ENCODE measurements at regions not wholly inside any gene's neighbourhood (a gene's known extent, or its start where the extent isn't known, plus 50 kb on each side); places are given as distances from the start of the nearest gene placed in this dataset.

- TF ChIP-seq MLX (CRISPR knock-in tag; IDR thresholded peaks at IDR 0.05) (no peak), ZNF671 (CRISPR knock-in tag; IDR thresholded peaks at IDR 0.05) (no peak), ATF1 (CRISPR knock-in tag; IDR thresholded peaks at IDR 0.05) (no peak), ZNF396 (CRISPR knock-in tag; IDR thresholded peaks at IDR 0.05; ENCODE audit: borderline replicate concordance) (no peak), GTF2I (CRISPR knock-in tag; conservative IDR thresholded peaks at IDR 0.05) (no peak), ZNF219 (CRISPR knock-in tag; IDR thresholded peaks at IDR 0.05; ENCODE audit: borderline replicate concordance) (no peak), RELA (CRISPR knock-in tag; IDR thresholded peaks at IDR 0.05; ENCODE audit: borderline replicate concordance) (no peak), PRDM15 (CRISPR knock-in tag; IDR thresholded peaks at IDR 0.05) (no peak), CTCF (IDR thresholded peaks at IDR 0.05) (no peak), FOXP4 (CRISPR knock-in tag; IDR thresholded peaks at IDR 0.05) (no peak), USF2 (CRISPR knock-in tag; IDR thresholded peaks at IDR 0.05) (no peak), CDX4 (CRISPR knock-in tag; IDR thresholded peaks at IDR 0.05; ENCODE audit: borderline replicate concordance) (no peak)
Measured at GRCh38 chr3:70570584-70570983, 258.1 kb upstream of the MDFIC2 start (continued).

- ATAC-seq (no peak), DNase-seq (ENCODE audit: low spot score) (no peak)
- peaks cover 5% of the 10 kb centered on the region; the same call in 1 of the 2 replicates for H3K4me1 Mint-ChIP-seq
- H3K27me3 Mint-ChIP-seq (ENCODE audit: low read depth) = no peaks in the 10 kb centered on the region
- CTCF ChIA-PET = no interaction called here
- no peak overlapping the region for H3K4me3 Mint-ChIP-seq
- H3K27ac Mint-ChIP-seq = no peak overlapping the region
- POLR2A ChIA-PET = no interaction called here
- H3K9me3 Mint-ChIP-seq = peaks cover 16% of the 10 kb centered on the region
- no peaks in the 10 kb centered on the region; the same call in 1 of the 2 replicates for H3K36me3 Mint-ChIP-seq
- TF ChIP-seq CBFB (CRISPR knock-in tag; IDR thresholded peaks at IDR 0.05; ENCODE audit: low read depth) = no peak
- no peak for TF ChIP-seq ZNF281 (CRISPR knock-in tag; IDR thresholded peaks at IDR 0.05)
- no peak for TF ChIP-seq NR2C2 (CRISPR knock-in tag; IDR thresholded peaks at IDR 0.05)
- no peak for TF ChIP-seq CREB1 (CRISPR knock-in tag; IDR thresholded peaks at IDR 0.05)
Measured at GRCh38 chr3:70568626-70569025, 256.2 kb upstream of the MDFIC2 start.

All from WTC11 (cell line).